Tibial nerve (tissue), 4 donors: ENCODE measurements at regions not wholly inside any gene's neighbourhood (a gene's known extent, or its start where the extent isn't known, plus 50 kb on each side); places are given as distances from the start of the nearest gene placed in this dataset.

ENCODE experiments used
- EP300 ChIP-seq, 2 donors: sonication (generic); formaldehyde crosslinking; IDR thresholded peaks; one replicate each; pipeline ENCODE4 v1.6.1; 2017; ENCODE audit warnings: antibody characterized with exemption in 2 of 2, mild to moderate bottlenecking in 1 of 2
- POLR2A ChIP-seq, 2 donors: fragments of 450-650 bp; IDR thresholded peaks; one replicate each; pipeline ENCODE4 v1.6.1; 2017; ENCODE audit warnings: antibody characterized with exemption in 2 of 2, mild to moderate bottlenecking in 2 of 2, moderate library complexity in 2 of 2
- TF ChIP-seq, protein P1 (sequence below), 5 experiments: fragments of 200-600 bp in 3 of 5; fragments of 450-650 bp in 2 of 5; sonication (generic) in 3 of 5; IDR thresholded peaks; one replicate each; pipeline ENCODE4 v1.5.1; 2016 to 2019; ENCODE audit warnings: antibody characterized with exemption in 5 of 5, mild to moderate bottlenecking in 3 of 5, moderate library complexity in 2 of 5

DNA sequence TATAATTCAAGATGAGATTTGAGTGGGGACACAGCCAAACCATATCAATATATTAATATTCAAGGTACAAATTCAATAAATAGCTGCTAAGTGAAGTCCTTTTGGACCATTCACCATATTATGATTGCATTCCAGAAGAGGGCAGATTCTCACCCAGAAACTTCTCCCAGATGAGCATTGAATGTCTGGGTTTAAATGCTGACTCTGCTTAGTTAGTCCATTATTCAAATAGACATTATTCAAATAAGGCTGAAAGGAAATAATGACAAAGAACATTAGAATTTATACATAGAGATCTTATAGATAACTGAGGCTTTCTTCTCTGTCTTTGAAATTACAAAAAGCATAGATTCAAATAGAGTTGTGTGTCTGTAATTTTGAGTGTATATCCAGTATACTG, 579.4 kb upstream of the SLC8A1 start:
- TF ChIP-seq, protein P1, sequence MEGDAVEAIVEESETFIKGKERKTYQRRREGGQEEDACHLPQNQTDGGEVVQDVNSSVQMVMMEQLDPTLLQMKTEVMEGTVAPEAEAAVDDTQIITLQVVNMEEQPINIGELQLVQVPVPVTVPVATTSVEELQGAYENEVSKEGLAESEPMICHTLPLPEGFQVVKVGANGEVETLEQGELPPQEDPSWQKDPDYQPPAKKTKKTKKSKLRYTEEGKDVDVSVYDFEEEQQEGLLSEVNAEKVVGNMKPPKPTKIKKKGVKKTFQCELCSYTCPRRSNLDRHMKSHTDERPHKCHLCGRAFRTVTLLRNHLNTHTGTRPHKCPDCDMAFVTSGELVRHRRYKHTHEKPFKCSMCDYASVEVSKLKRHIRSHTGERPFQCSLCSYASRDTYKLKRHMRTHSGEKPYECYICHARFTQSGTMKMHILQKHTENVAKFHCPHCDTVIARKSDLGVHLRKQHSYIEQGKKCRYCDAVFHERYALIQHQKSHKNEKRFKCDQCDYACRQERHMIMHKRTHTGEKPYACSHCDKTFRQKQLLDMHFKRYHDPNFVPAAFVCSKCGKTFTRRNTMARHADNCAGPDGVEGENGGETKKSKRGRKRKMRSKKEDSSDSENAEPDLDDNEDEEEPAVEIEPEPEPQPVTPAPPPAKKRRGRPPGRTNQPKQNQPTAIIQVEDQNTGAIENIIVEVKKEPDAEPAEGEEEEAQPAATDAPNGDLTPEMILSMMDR (IDR thresholded peaks at IDR 0.05), result no peak
- TF ChIP-seq POLR2A (IDR thresholded peaks at IDR 0.05), result no peak
- no peak for TF ChIP-seq EP300 (IDR thresholded peaks at IDR 0.05)
